Suprapubic skin (tissue), 3 donors: ENCODE measurements at regions not wholly inside any gene's neighbourhood (a gene's known extent, or its start where the extent isn't known, plus 50 kb on each side); places are given as distances from the start of the nearest gene placed in this dataset.

Experiments
- EP300 ChIP-seq: sonication (generic); formaldehyde crosslinking; IDR thresholded peaks from one replicate; pipeline ENCODE4 v1.6.1; 2017; ENCODE audit warnings: antibody characterized with exemption
- POLR2A ChIP-seq, 2 donors: fragments of 450-650 bp; IDR thresholded peaks; one replicate each; pipeline ENCODE4 v1.6.1; 2017; ENCODE audit warnings: antibody characterized with exemption in 2 of 2, mild to moderate bottlenecking in 2 of 2, moderate library complexity in 2 of 2
- TF ChIP-seq, protein P1 (sequence below), 2 donors: fragments of 200-600 bp in 1 of 2; fragments of 450-650 bp in 1 of 2; sonication (generic) in 1 of 2; IDR thresholded peaks; one replicate each; pipeline ENCODE4 v1.5.1; 2016 to 2019; ENCODE audit warnings: antibody characterized with exemption in 2 of 2, mild to moderate bottlenecking in 1 of 2, moderate library complexity in 1 of 2

DNA sequence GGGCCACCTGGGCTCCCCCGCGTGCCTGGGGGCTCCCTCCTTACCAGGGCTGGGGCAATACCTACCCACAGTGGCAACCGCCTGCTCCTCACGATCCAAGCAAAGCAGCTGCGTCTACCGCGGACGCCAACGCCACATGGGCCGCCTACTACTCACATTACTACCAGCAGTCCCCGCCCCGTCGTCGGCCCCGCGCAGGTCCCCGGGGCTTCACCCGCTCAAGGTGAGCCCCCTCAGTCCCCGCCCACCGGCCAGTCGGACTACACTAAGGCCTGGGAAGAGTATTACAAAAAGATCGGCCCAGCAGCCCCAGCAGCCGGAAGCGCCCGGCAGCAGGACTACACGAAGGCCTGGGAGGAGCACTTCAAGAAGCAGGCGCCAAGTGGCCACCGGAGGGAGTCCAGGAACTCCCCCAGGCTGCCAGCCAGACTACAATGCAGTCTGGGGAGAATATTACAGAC, 106.0 kb upstream of the MTAP start:
- TF ChIP-seq, protein P1, sequence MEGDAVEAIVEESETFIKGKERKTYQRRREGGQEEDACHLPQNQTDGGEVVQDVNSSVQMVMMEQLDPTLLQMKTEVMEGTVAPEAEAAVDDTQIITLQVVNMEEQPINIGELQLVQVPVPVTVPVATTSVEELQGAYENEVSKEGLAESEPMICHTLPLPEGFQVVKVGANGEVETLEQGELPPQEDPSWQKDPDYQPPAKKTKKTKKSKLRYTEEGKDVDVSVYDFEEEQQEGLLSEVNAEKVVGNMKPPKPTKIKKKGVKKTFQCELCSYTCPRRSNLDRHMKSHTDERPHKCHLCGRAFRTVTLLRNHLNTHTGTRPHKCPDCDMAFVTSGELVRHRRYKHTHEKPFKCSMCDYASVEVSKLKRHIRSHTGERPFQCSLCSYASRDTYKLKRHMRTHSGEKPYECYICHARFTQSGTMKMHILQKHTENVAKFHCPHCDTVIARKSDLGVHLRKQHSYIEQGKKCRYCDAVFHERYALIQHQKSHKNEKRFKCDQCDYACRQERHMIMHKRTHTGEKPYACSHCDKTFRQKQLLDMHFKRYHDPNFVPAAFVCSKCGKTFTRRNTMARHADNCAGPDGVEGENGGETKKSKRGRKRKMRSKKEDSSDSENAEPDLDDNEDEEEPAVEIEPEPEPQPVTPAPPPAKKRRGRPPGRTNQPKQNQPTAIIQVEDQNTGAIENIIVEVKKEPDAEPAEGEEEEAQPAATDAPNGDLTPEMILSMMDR (IDR thresholded peaks at IDR 0.05), result no peak
- TF ChIP-seq EP300 (no peak), POLR2A (IDR thresholded peaks at IDR 0.05) (no peak)
